Fibroblast of upper back skin (primary cell): ENCODE measurements at regions not wholly inside any gene's neighbourhood (a gene's known extent, or its start where the extent isn't known, plus 50 kb on each side); places are given as distances from the start of the nearest gene placed in this dataset.
"Not testable (repeated sequence)": the region's sequence is repeated elsewhere in the genome, so short reads cannot be mapped to it uniquely, and the experiment has no call there.

Source experiments
- DNase-seq: peaks from one replicate; pipeline ENCODE4 v3.0.0-alpha.2; 2013

- DNase-seq, result peak; percentile 31
These were observed 100.5 kb downstream of the AREG start for GRCh38 chr4:74545448-74545847.

GRCh38 chr4:74546057-74546456 is 101.1 kb downstream of the AREG start:
- no peak for DNase-seq

GRCh38 chr4:74547042-74547441 is 102.1 kb downstream of the AREG start:
- no peak for DNase-seq

- no peak for DNase-seq
These were observed 103.6 kb downstream of the AREG start for GRCh38 chr4:74548561-74548960.

GRCh38 chr4:74549936-74550335 is 105.0 kb downstream of the AREG start:
- peak; percentile 57 for DNase-seq

GRCh38 chr4:74555231-74555630 is 110.3 kb downstream of the AREG start:
- peak; percentile 43 for DNase-seq

GRCh38 chr4:74555843-74556242 is 110.9 kb downstream of the AREG start:
- no peak for DNase-seq

GRCh38 chr4:74559853-74560252 is 114.9 kb downstream of the AREG start:
- no peak for DNase-seq

GRCh38 chr4:74567981-74568380 is 123.0 kb downstream of the AREG start:
- no peak for DNase-seq

- no peak for DNase-seq
These were observed 125.2 kb downstream of the AREG start for GRCh38 chr4:74570095-74570494.

- no peak for DNase-seq
These were observed 133.4 kb downstream of the AREG start for GRCh38 chr4:74578329-74578728.

GRCh38 chr4:74578865-74579264 is 133.9 kb downstream of the AREG start:
- DNase-seq, result not testable (repeated sequence)

GRCh38 chr4:74583089-74583700 is 138.3 kb downstream of the AREG start:
- DNase-seq, result peak; percentile 3

- DNase-seq, result peak; percentile 7
These were observed 138.8 kb downstream of the AREG start for GRCh38 chr4:74583757-74584156.

GRCh38 chr4:74588350-74588749 is 143.4 kb downstream of the AREG start:
- DNase-seq, result no peak

GRCh38 chr4:74590476-74590875 is 145.5 kb downstream of the AREG start:
- no peak for DNase-seq

- DNase-seq, result no peak
These were observed 153.8 kb downstream of the AREG start for GRCh38 chr4:74598611-74599325.

- no peak for DNase-seq
These were observed 158.2 kb downstream of the AREG start for GRCh38 chr4:74603186-74603585.

- DNase-seq, result peak; percentile 19
These were observed 163.4 kb downstream of the AREG start for GRCh38 chr4:74608151-74608949.

- DNase-seq, result no peak
These were observed 165.6 kb downstream of the AREG start for GRCh38 chr4:74610491-74610890.

GRCh38 chr4:74612837-74613236 is 167.9 kb downstream of the AREG start:
- no peak for DNase-seq

GRCh38 chr4:74613266-74613665 is 168.3 kb downstream of the AREG start:
- DNase-seq, result no peak

- DNase-seq, result no peak
These were observed 170.5 kb downstream of the AREG start for GRCh38 chr4:74615411-74615810.

- DNase-seq, result no peak
These were observed 173.2 kb downstream of the AREG start for GRCh38 chr4:74618166-74618565.
